B cell (primary cell): ENCODE measurements at regions not wholly inside any gene's neighbourhood (a gene's known extent, or its start where the extent isn't known, plus 50 kb on each side); places are given as distances from the start of the nearest gene placed in this dataset.

ENCODE experiments used
- EZH2 ChIP-seq: IDR thresholded peaks from 2 replicates; pipeline ENCODE4 v1.6.1; 2012; ENCODE audit warnings: borderline replicate concordance, low read depth, mild to moderate bottlenecking, moderate library complexity, low read length; ENCODE audit not compliant: insufficient read depth, poor library complexity, severe bottlenecking
- TF ChIP-seq, protein P1 (sequence below): fragments of 200-600 bp; IDR thresholded peaks from one replicate; pipeline ENCODE4 v1.8.0; 2022; ENCODE audit warnings: antibody characterized with exemption, mild to moderate bottlenecking

DNA sequence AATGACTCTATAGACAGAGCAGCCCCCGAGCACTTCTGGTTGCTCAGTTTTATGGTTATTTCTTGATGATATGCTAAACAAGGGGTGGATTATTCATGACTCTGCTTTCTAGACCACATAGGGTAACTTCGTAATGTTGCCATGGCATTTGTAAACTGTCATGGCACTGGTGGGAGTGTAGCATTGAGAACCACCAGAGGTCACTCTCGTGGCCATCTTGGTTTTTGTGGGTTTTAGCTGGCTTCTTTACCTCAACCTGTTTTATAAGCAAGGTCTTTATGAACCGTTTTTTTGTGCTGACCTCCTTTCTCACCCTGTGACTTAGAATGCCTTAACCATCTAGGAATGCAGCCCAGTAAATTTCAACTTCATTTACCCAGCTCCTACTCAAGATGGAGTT lies 1036.2 kb upstream of the FLRT2 start:
- TF ChIP-seq, protein P1, sequence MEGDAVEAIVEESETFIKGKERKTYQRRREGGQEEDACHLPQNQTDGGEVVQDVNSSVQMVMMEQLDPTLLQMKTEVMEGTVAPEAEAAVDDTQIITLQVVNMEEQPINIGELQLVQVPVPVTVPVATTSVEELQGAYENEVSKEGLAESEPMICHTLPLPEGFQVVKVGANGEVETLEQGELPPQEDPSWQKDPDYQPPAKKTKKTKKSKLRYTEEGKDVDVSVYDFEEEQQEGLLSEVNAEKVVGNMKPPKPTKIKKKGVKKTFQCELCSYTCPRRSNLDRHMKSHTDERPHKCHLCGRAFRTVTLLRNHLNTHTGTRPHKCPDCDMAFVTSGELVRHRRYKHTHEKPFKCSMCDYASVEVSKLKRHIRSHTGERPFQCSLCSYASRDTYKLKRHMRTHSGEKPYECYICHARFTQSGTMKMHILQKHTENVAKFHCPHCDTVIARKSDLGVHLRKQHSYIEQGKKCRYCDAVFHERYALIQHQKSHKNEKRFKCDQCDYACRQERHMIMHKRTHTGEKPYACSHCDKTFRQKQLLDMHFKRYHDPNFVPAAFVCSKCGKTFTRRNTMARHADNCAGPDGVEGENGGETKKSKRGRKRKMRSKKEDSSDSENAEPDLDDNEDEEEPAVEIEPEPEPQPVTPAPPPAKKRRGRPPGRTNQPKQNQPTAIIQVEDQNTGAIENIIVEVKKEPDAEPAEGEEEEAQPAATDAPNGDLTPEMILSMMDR = no peak
- no peak for TF ChIP-seq EZH2
